ENCODE measurements at regions not wholly inside any gene's neighbourhood (a gene's known extent, or its start where the extent isn't known, plus 50 kb on each side); places are given as distances from the start of the nearest gene placed in this dataset.

GRCh38 chr5:59955241-59955640, 61.7 kb upstream of the PDE4D start:
- DNase-seq (ENCODE audit: low read depth in 2 of 2), result no peak

GRCh38 chr5:59943452-59944113, 50.1 kb upstream of the PDE4D start:
- H3K4me1 ChIP-seq (ENCODE audit: control insufficient read depth, extremely low read depth, insufficient read depth, low read length), result no peaks in the 10 kb centered on the region
- DNase-seq (ENCODE audit: low read depth in 2 of 2), result no peak
- TF ChIP-seq CTCF (conservative IDR thresholded peaks at IDR 0.05 in 1 of 2, IDR thresholded peaks at IDR 0.05 in 1 of 2; ENCODE audit: low read depth in 1 of 2, low read length in 2 of 2), result no peak
- no peak for TF ChIP-seq EZH2 (IDR thresholded peaks at IDR 0.05; ENCODE audit: low read length, missing control alignments)
- H3K36me3 ChIP-seq (ENCODE audit: control insufficient read depth, insufficient read depth, low read length), result no peaks in the 10 kb centered on the region
- H2AFZ ChIP-seq (ENCODE audit: low read length), result no peak overlapping the region
- no peak overlapping the region for H3K27ac ChIP-seq (ENCODE audit: insufficient read depth, low read length)
- no peaks in the 10 kb centered on the region for H3K9me3 ChIP-seq (ENCODE audit: control insufficient read depth, insufficient read depth, low read depth, low read length)
- H4K20me1 ChIP-seq (ENCODE audit: control insufficient read depth, extremely low read depth, insufficient read depth, low read length), result no peaks in the 10 kb centered on the region
- no peaks in the 10 kb centered on the region for H3K79me2 ChIP-seq (ENCODE audit: control insufficient read depth, insufficient read depth, low read length)
- no peak overlapping the region for H3K4me2 ChIP-seq (ENCODE audit: extremely low read depth, insufficient read depth, low read length)
- no peak overlapping the region for H3K9ac ChIP-seq (ENCODE audit: insufficient read depth, low read length)
- no peaks in the 10 kb centered on the region for H3K27me3 ChIP-seq (ENCODE audit: control insufficient read depth, insufficient read depth, low read length)
- H3K4me3 ChIP-seq (replicated peaks in 1 of 4; ENCODE audit: control extremely low read depth in 1 of 4, insufficient read depth in 1 of 4, low read depth in 3 of 4, low read length in 4 of 4), result no peak overlapping the region

More at GRCh38 chr5:59955241-59955640, 61.7 kb upstream of the PDE4D start:
- Histone ChIP-seq H3K9ac (ENCODE audit: insufficient read depth, low read length) (no peak overlapping the region), H3K4me3 (replicated peaks in 1 of 4; ENCODE audit: control extremely low read depth in 1 of 4, insufficient read depth in 1 of 4, low read depth in 3 of 4, low read length in 4 of 4) (no peak overlapping the region), H4K20me1 (ENCODE audit: control insufficient read depth, extremely low read depth, insufficient read depth, low read length) (no peaks in the 10 kb centered on the region), H3K27ac (ENCODE audit: insufficient read depth, low read length) (no peak overlapping the region), H2AFZ (ENCODE audit: low read length) (no peak overlapping the region), H3K9me3 (ENCODE audit: control insufficient read depth, insufficient read depth, low read depth, low read length) (no peaks in the 10 kb centered on the region), H3K4me2 (ENCODE audit: extremely low read depth, insufficient read depth, low read length) (no peak overlapping the region), H3K36me3 (ENCODE audit: control insufficient read depth, insufficient read depth, low read length) (no peaks in the 10 kb centered on the region), H3K4me1 (ENCODE audit: control insufficient read depth, extremely low read depth, insufficient read depth, low read length) (no peaks in the 10 kb centered on the region), H3K79me2 (ENCODE audit: control insufficient read depth, insufficient read depth, low read length) (no peaks in the 10 kb centered on the region), H3K27me3 (ENCODE audit: control insufficient read depth, insufficient read depth, low read length) (no peaks in the 10 kb centered on the region)
- no peak for TF ChIP-seq EZH2 (IDR thresholded peaks at IDR 0.05; ENCODE audit: low read length, missing control alignments)
- TF ChIP-seq CTCF (conservative IDR thresholded peaks at IDR 0.05 in 1 of 2, IDR thresholded peaks at IDR 0.05 in 1 of 2; ENCODE audit: low read depth in 1 of 2, low read length in 2 of 2), result no peak
